Ammon's horn (tissue), 1 donor: ENCODE measurements at regions not wholly inside any gene's neighbourhood (a gene's known extent, or its start where the extent isn't known, plus 50 kb on each side); places are given as distances from the start of the nearest gene placed in this dataset.
"Not testable (repeated sequence)": the region's sequence is repeated elsewhere in the genome, so short reads cannot be mapped to it uniquely, and the experiment has no call there.

Experiments used
- DNase-seq: peaks from one replicate; pipeline ENCODE4 v3.0.0-alpha.2; 2016; ENCODE audit warnings: low spot score

- DNase-seq = peak; percentile 90
Measured at GRCh38 chr9:41273549-41274267, 84.6 kb upstream of the ZNG1F start.

GRCh38 chr9:41272879-41273548 is 83.9 kb upstream of the ZNG1F start:
- peak; percentile 4 for DNase-seq

DNA sequence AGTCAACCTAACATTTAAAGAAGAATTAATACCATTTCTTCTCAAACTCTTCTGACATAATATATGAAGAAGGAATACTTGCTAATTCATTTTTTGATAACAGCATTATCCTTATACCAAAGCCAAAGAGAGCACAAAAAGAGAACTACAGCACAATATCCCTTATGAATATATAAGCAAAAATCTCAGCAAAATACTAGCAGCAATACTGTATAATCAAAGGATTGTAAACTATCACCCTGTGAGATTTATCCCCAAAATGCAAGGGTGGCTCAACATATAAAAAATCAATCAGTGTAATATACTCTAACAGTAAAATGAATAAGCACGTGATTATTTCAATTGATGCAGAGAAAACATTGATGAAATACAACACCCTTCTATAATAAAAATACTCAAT is 81.9 kb upstream of the ZNG1F start:
- DNase-seq = not testable (repeated sequence)

DNA sequence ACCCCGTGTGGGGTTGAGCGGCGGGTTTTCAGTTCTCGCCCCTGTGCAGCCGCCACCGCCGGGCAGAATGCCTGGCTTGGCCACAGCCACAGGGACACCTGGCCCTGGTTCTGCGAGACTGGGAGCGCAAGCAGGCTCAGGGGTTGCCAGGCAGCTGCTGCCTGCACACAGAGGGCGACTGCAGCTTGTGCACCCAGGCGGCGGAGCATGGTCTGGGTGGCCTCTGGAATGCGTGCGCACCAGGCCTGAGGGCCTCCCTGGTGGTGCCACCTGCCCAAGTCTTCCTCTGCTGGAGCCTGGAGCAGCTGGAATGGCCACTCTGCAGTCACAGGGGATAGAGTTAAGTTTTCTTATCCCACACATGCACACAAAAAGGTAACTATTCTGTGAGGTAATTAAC is 80.4 kb upstream of the ZNG1F start:
- peak; percentile 17 for DNase-seq

GRCh38 chr9:41269054-41269453 is 79.9 kb upstream of the ZNG1F start:
- peak; percentile 60 for DNase-seq

DNA sequence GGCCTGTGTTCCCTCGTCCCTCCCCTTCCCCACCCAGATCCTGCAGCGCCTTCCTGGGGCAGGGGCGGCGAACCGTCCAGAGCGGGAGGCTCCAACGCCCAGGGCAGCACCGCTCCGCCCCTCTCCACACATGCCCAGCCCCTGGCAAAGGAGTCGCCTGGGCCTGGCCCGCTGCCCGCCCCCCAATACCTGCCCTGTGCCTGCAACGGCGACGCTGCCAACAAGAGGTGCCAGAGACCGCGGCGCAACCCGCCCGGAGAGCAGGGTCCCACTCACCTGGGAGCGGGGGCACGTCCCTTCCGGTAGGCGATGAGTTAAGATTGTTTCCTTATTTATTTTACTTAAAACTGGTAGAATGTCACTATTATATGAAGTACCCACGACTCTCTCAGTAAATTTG is 77.5 kb upstream of the ZNG1F start:
- not testable (repeated sequence) for DNase-seq

DNA sequence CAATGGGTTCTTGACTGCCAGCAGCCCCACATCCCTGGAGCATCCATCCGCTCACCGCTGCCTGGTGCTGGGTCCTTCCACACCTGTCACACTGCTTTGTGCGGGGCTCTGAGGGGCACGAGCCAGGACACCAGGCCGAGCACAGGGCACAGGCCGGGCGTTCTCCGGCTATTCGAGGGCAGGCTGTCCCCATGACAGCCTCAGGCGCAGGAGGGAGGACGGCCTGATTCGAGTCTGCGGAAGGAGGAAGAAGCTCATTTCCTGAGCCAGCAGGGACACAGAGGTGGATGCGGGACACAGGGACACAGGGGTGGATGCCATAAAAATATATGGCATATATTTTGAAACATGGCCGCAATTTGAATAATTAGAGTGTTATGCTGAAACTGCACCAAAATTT is 76.9 kb upstream of the ZNG1F start:
- DNase-seq = not testable (repeated sequence)

DNA sequence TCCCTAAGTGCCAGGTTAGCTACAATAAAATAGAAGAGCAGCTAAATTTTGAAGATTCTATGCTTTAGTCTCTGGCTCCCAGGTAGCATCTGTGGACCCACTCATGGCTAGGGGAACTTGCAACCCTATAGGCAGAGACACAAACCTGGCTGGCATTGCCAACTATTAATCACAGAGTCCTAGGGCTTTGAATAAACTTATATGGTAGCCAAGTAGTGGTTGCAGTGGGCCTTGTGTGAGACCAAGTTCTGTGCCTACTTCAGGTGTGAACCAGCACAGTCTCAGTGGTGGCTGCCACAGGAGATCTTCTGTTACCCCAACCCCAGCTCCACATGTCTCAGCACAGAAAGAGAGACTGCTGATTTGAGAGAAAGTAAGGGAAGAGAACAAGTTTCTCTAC is 62.9 kb upstream of the ZNG1F start:
- DNase-seq = not testable (repeated sequence)

- DNase-seq = not testable (repeated sequence)
Measured at GRCh38 chr9:41251101-41251500, 62.0 kb upstream of the ZNG1F start.

DNA sequence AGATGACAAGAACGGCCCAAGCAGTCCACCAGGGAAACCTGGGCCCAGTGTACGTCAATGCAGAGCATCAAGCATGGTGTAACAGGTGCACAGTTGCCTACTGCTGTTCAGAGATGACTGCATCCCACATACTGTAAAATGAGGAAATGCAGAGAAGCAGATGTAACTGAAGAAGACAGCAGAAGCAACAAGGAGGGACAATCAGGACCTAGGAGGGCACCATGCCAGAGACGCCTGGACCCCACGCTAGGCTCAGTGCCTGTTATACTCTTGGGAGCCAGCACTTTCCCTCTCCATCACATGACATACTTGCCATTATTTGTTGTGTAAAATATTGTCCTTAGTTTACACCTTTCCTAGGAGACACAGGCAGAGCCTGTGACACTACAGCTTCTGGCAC is 57.6 kb upstream of the ZNG1F start:
- DNase-seq = not testable (repeated sequence)
